Tibial artery (tissue), 4 donors: ENCODE measurements at regions not wholly inside any gene's neighbourhood (a gene's known extent, or its start where the extent isn't known, plus 50 kb on each side); places are given as distances from the start of the nearest gene placed in this dataset.

ENCODE experiments used
- DNase-seq, 2 donors: peaks; one replicate each; pipeline ENCODE4 v3.0.0-alpha.2; 2019
- H3K27ac ChIP-seq, 2 donors: fragments of 200-600 bp; sonication (generic) in 1 of 2; 1 replicate in 1 of 2; 2 replicates in 1 of 2; pipeline ENCODE4 v1.5.1; 2018 to 2019; ENCODE audit warnings: mild to moderate bottlenecking in 1 of 2
- H3K27me3 ChIP-seq, 2 donors: fragments of 200-600 bp; sonication (generic) in 1 of 2; one replicate each; pipeline versions ENCODE4 v1.5.1 to v1.6.0; 2016 to 2019
- H3K36me3 ChIP-seq, 3 donors: fragments of 200-600 bp; sonication (generic) in 2 of 3; one replicate each; pipeline ENCODE4 v1.5.1; 2016 to 2019; ENCODE audit warnings: mild to moderate bottlenecking in 2 of 3
- H3K4me1 ChIP-seq, 4 donors: fragments of 200-600 bp; sonication (generic) in 2 of 4; 1 replicate in 3 of 4; 2 replicates in 1 of 4; pipeline ENCODE4 v1.5.1; 2016 to 2019
- H3K4me3 ChIP-seq, 2 donors: fragments of 200-600 bp; sonication (generic) in 1 of 2; 1 replicate in 1 of 2; 2 replicates in 1 of 2; pipeline ENCODE4 v1.5.1; 2018 to 2019; ENCODE audit warnings: mild to moderate bottlenecking in 2 of 2
- H3K9me3 ChIP-seq, 3 donors: fragments of 200-600 bp; sonication (generic) in 1 of 3; one replicate each; pipeline ENCODE4 v1.5.1; 2016 to 2019
- intact Hi-C: fragments of 100-400 bp; cut with DNase I; formaldehyde crosslinking; loops from one replicate; pipeline ENCODE4 v1.15.0; 2023; ENCODE audit warnings: low total_unique reads
- TF ChIP-seq, protein P1 (sequence below), 2 experiments: fragments of 200-600 bp in 1 of 2; fragments of 450-650 bp in 1 of 2; IDR thresholded peaks; one replicate each; pipeline ENCODE4 v1.5.1; 2017 to 2019; ENCODE audit warnings: antibody characterized with exemption in 2 of 2, mild to moderate bottlenecking in 1 of 2, moderate library complexity in 1 of 2

- intact Hi-C loops = no loop called here
- H3K27me3 ChIP-seq = no peaks in the 10 kb centered on the region
- DNase-seq = no peak
- H3K27ac ChIP-seq = no peak overlapping the region
- TF ChIP-seq, protein P1, sequence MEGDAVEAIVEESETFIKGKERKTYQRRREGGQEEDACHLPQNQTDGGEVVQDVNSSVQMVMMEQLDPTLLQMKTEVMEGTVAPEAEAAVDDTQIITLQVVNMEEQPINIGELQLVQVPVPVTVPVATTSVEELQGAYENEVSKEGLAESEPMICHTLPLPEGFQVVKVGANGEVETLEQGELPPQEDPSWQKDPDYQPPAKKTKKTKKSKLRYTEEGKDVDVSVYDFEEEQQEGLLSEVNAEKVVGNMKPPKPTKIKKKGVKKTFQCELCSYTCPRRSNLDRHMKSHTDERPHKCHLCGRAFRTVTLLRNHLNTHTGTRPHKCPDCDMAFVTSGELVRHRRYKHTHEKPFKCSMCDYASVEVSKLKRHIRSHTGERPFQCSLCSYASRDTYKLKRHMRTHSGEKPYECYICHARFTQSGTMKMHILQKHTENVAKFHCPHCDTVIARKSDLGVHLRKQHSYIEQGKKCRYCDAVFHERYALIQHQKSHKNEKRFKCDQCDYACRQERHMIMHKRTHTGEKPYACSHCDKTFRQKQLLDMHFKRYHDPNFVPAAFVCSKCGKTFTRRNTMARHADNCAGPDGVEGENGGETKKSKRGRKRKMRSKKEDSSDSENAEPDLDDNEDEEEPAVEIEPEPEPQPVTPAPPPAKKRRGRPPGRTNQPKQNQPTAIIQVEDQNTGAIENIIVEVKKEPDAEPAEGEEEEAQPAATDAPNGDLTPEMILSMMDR (IDR thresholded peaks at IDR 0.05) = no peak
- no peaks in the 10 kb centered on the region for H3K9me3 ChIP-seq
- H3K4me1 ChIP-seq = no peaks in the 10 kb centered on the region
- no peak overlapping the region for H3K4me3 ChIP-seq
- H3K36me3 ChIP-seq = no peaks in the 10 kb centered on the region
Observed at GRCh38 chr20:54324041-54324440, 116.2 kb downstream of the PFDN4 start.

DNA sequence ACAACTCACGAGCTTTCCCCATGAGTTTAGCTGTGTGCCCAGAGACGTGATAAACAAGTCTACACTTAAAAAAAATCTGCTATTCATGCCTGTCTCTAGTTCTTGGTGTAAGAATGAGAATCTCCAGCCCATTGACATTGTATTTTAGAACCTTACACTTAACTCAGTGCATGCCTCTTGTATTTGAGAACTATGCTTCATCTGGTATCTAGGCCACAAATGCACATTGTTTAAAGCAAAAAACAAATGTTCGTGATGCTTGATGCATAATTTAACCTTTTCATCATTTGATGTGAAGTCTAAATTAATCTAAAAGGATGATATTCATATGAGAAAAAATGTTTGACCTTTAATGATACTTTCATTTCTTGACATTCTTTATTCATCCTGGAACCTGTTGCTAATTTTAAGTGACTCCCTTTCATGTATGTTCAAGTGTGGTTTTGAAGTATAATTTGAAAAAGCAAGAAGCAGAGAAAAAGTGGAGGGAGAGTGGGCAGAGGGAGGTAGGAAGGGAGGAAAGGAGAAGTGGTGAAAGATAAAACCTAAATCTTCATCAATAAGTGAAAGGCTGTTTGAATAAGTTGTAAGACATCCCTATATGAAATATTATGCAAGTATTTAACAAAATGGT lies 116.9 kb downstream of the PFDN4 start:
- no peak overlapping the region for H3K4me3 ChIP-seq
- H3K27me3 ChIP-seq = no peaks in the 10 kb centered on the region
- DNase-seq = no peak
- TF ChIP-seq, protein P1 (IDR thresholded peaks at IDR 0.05) = no peak
- intact Hi-C loops = no loop called here
- no peaks in the 10 kb centered on the region for H3K9me3 ChIP-seq
- H3K27ac ChIP-seq = no peak overlapping the region
- H3K4me1 ChIP-seq = no peaks in the 10 kb centered on the region
- no peaks in the 10 kb centered on the region for H3K36me3 ChIP-seq

DNA sequence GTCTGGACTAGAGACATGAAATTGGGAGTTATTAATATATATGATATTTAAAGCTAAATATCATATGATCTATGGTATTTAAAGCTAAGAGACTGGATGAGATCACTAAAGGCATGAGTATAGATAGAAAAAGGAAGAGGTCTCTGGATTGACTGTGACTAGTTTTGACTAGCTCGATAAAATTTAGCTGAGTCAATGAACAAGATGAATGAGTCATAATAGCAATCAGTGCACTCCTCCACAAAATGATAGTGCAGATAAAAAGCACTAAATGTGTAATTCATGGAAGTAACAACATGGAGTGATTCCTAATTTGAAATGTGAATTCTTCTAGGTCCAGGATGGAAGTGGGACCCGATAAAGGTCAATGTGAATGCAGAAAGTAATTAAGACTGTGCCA lies 127.4 kb downstream of the PFDN4 start:
- DNase-seq = no peak
- H3K27me3 ChIP-seq = no peaks in the 10 kb centered on the region
- H3K9me3 ChIP-seq = peaks cover 0 to 4% (median 0%) of the 10 kb centered on the region in 3 donors
- H3K4me3 ChIP-seq = no peak overlapping the region
- H3K27ac ChIP-seq = no peak overlapping the region
- intact Hi-C loops = no loop called here
- H3K4me1 ChIP-seq = peaks cover 0 to 2% (median under 1%) of the 10 kb centered on the region in 4 donors
- H3K36me3 ChIP-seq = no peaks in the 10 kb centered on the region
- TF ChIP-seq, protein P1 (IDR thresholded peaks at IDR 0.05) = no peak

DNA sequence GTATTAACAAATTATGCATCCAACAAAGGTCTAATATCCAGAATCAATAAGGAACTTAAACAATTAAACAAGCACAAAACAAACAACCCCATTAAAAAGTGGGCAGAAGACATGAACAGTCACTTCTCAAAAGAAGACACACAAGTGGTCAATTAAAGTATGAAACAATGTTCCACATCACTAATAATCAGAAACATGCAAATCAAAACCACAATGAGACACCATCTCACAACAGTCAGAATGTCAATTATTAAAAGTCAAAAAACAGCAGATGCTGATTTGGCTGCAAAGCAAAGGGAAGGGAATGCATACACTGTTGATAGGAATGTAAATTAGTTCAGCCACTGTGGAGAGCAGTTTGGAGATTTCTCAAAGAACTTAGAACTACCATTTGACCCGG lies 129.3 kb downstream of the PFDN4 start:
- intact Hi-C loops = no loop called here
- Histone ChIP-seq H3K9me3 (peaks cover 0 to 4% (median 0%) of the 10 kb centered on the region in 3 donors), H3K27ac (no peak overlapping the region), H3K36me3 (no peaks in the 10 kb centered on the region), H3K4me1 (peaks cover 0 to 10% (median 5%) of the 10 kb centered on the region in 4 donors), H3K4me3 (no peak overlapping the region), H3K27me3 (no peaks in the 10 kb centered on the region)
- TF ChIP-seq, protein P1 (IDR thresholded peaks at IDR 0.05) = no peak
- no peak for DNase-seq

DNA sequence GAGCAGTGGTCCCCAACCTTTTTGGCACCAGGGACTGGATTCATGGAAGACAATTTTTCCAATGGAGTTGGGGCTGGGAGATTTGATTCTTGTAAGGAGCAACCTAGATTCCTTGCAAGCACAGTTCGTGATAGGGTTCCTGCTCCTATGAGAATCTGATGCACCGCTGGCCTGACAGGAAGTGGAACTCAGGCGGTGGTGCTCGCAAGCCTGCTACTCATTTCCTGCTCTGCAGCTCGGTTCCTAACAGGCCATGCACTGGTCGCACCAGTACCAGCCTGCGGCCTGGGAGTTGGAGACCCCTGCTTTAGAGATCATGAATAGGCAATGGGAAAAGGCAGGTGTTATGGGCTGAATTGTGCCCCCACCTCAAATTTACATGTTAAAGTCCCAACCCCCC lies 131.2 kb downstream of the PFDN4 start:
- intact Hi-C loops = no loop called here
- no peak for DNase-seq

More for the DNA sequence above, 131.2 kb downstream of the PFDN4 start:
- H3K36me3 ChIP-seq = no peaks in the 10 kb centered on the region
- H3K4me1 ChIP-seq = peaks cover 0 to 10% (median 5%) of the 10 kb centered on the region in 4 donors
- H3K9me3 ChIP-seq = peaks cover 0 to 4% (median 0%) of the 10 kb centered on the region in 3 donors
- no peak overlapping the region for H3K27ac ChIP-seq
- TF ChIP-seq, protein P1 (IDR thresholded peaks at IDR 0.05) = no peak
- H3K4me3 ChIP-seq = no peak overlapping the region
- no peaks in the 10 kb centered on the region for H3K27me3 ChIP-seq
